Activated CD4-positive, CD25-positive, alpha-beta regulatory T cell treated with anti-CD3 and anti-CD28 coated beads, Interleukin-2, amount 50 U/mL, for 72 hours (primary cell): ENCODE measurements at regions not wholly inside any gene's neighbourhood (a gene's known extent, or its start where the extent isn't known, plus 50 kb on each side); places are given as distances from the start of the nearest gene placed in this dataset.
A peak's percentile ranks its signal among the peaks of the same experiment; 100 is the strongest.
"Not testable (repeated sequence)": the region's sequence is repeated elsewhere in the genome, so short reads cannot be mapped to it uniquely, and the experiment has no call there.

Experiments used
- DNase-seq: peaks from one replicate; pipeline ENCODE4 v3.0.0; 2021

DNA sequence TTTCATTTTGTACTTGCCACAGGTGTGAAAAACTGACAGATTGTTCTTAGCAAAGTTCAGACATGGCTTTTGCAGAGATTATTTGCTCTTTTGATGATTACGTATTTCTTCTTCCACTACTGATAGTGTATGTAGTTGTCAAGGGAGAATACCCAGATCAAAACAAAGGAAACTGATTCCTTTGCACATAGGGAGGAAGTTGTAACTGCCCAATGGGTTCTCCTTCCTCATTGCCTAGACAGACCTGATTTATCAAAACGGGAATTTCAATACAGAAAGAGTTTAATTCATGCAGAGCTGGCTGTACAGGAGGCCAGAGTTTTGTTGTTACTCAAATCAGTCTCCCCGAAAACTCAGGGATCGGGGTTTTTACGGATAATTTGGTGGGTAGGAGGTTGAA lies 214.7 kb downstream of the BCAS1 start:
- no peak for DNase-seq

- not testable (repeated sequence) for DNase-seq
These were observed 215.8 kb downstream of the BCAS1 start for GRCh38 chr20:53854609-53854926.

- DNase-seq: no peak
These were observed 217.2 kb downstream of the BCAS1 start for GRCh38 chr20:53853111-53853713.

- no peak for DNase-seq
These were observed 217.7 kb downstream of the BCAS1 start for GRCh38 chr20:53852691-53853090.

GRCh38 chr20:53852014-53852413 lies 218.4 kb downstream of the BCAS1 start:
- DNase-seq: no peak

GRCh38 chr20:53850319-53850718 lies 220.1 kb downstream of the BCAS1 start:
- no peak for DNase-seq

- DNase-seq: no peak
These were observed 220.8 kb downstream of the BCAS1 start for GRCh38 chr20:53849471-53850059.

DNA sequence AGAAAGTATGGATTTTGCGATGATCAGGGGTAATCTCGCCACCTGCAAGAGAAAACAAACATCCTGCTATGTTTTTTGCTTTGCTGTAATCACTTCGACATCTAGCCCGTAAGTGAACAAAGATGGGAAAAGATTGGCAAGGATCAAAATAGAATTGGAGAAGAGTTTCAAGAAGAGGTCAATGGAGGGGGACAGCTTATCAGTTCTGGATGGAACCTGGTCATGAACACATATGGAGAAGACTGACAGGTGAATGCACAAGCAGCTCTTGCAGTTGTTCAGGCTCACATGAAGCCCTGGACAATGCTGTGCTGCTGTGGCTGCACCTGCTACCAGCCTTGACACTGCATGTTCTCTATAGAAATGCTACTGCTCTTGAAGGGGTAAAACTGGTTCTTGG lies 222.1 kb downstream of the BCAS1 start:
- DNase-seq: no peak

DNA sequence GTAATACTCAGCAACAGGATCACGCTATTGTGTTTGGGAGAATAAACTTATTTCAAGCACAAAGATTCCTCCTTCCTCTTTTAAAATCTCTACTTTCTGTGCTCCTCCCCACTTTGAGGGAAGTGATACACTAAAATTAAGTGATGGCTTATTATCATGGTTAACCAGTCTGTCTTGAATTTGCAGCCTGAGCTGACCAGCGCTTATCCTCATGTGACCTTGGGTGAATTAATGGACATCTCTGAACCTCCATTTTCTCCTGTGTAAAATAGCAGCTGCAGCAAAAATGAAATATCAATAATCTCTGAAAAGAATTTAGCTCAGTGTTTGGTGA lies 222.6 kb downstream of the BCAS1 start:
- DNase-seq: no peak

GRCh38 chr20:53847139-53847836 lies 223.1 kb downstream of the BCAS1 start:
- no peak for DNase-seq

DNA sequence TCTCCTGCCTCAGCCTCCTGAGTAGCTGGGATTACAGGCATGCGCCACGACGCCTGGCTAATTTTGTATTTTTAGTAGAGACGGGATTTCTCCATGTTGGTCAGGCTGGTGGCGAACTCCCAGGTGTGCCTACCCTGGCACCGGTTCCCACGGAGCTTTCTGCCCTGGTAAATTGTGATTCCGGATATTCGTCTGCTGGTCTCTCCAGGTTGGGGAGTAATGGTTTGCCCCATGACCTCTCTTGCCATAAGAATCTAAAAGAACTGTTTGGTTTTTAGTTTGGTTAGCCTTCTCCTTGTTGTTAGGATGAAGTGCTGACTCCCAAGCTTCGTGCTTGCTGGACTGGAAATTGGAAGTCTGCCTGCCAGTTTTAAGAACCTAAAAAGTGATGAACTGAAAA lies 223.8 kb downstream of the BCAS1 start:
- no peak for DNase-seq

- DNase-seq: no peak
These were observed 224.4 kb downstream of the BCAS1 start for GRCh38 chr20:53845980-53846379.

GRCh38 chr20:53844259-53844658 lies 226.1 kb downstream of the BCAS1 start:
- DNase-seq: no peak

GRCh38 chr20:53843645-53844044 lies 226.7 kb downstream of the BCAS1 start:
- no peak for DNase-seq

DNA sequence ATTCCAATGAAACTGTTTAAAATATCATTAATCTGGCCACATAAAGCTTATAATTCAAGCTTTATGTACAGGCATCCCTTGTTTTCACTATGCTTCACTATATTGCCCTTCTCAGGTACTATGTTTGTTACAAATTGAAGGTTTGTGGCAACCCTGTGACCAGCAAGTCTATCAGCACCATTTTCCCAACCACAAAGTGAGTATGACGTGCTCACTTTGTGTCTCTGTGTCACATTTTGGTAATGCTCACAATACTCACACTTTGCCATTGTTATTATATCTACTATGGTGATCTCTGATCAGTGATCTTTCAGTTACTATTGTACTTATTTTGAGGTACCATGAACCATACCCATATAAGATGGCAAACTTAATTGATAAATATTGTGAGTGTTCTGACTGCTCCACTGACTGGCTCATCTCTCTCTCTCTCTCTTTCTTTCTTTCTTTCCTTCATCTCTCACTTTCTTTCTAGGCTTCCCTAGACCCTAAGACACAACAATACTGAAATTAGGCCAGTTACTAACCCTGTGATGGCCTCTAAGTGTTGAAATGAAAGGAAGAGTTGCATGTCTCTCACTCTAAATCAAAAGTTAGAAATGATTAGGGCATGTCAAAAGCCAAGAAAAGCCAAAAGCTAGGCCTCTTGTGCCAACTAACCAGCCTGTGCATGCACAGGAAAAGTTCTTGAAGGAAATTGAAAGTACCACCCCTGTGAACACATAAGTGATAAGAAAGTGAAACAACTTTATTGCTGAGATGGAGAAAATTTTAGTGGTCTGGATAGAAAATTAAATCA lies 227.9 kb downstream of the BCAS1 start:
- DNase-seq: no peak

GRCh38 chr20:53841741-53842140 lies 228.7 kb downstream of the BCAS1 start:
- no peak for DNase-seq

DNA sequence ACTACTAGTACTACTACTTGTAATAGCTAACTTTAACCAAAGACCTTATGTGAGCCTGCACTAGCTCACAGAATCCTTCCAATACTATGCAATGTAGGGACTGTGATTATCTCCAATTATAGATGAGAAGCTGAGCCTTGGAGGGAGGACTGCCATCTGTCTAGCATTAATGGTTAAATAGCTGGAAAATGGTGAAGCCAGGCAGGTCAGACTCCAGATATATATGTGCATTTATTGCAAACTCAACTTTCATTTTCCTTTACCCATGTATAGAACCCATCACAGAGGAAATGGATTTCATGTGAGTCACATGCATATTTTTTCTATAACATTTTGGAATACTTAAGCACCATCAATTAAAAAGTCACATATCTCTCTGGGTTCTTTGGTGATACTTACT lies 229.9 kb downstream of the BCAS1 start:
- no peak for DNase-seq

- DNase-seq: peak; percentile 49
These were observed 230.8 kb downstream of the BCAS1 start for GRCh38 chr20:53839423-53840176.

GRCh38 chr20:53838311-53838868 lies 232.0 kb downstream of the BCAS1 start:
- DNase-seq: no peak

GRCh38 chr20:53837126-53837826 lies 233.1 kb downstream of the BCAS1 start:
- no peak for DNase-seq

GRCh38 chr20:53834749-53835148 lies 235.6 kb downstream of the BCAS1 start:
- DNase-seq: no peak

GRCh38 chr20:53834062-53834442 lies 236.3 kb downstream of the BCAS1 start:
- DNase-seq: no peak
